Esophagus muscularis mucosa (tissue), 4 donors: ENCODE measurements at regions not wholly inside any gene's neighbourhood (a gene's known extent, or its start where the extent isn't known, plus 50 kb on each side); places are given as distances from the start of the nearest gene placed in this dataset.

Experiments
- CTCF ChIP-seq, 3 experiments: fragments of 200-600 bp in 2 of 3; fragments of 450-650 bp in 1 of 3; sonication (generic) in 2 of 3; IDR thresholded peaks; one replicate each; pipeline ENCODE4 v1.5.1; 2017 to 2019; ENCODE audit warnings: antibody characterized with exemption in 3 of 3, mild to moderate bottlenecking in 2 of 3, moderate library complexity in 1 of 3
- EP300 ChIP-seq: sonication (generic); formaldehyde crosslinking; IDR thresholded peaks from one replicate; pipeline ENCODE4 v1.6.1; 2017; ENCODE audit warnings: antibody characterized with exemption
- POLR2A ChIP-seq: fragments of 450-650 bp; IDR thresholded peaks from one replicate; pipeline ENCODE4 v1.6.1; 2017; ENCODE audit warnings: antibody characterized with exemption, moderate library complexity, mild to moderate bottlenecking, low read depth
- POLR2AphosphoS5 ChIP-seq, 2 donors: sonication (generic); formaldehyde crosslinking; IDR thresholded peaks; one replicate each; pipeline ENCODE4 v1.6.1; 2017; ENCODE audit warnings: antibody characterized with exemption in 2 of 2

DNA sequence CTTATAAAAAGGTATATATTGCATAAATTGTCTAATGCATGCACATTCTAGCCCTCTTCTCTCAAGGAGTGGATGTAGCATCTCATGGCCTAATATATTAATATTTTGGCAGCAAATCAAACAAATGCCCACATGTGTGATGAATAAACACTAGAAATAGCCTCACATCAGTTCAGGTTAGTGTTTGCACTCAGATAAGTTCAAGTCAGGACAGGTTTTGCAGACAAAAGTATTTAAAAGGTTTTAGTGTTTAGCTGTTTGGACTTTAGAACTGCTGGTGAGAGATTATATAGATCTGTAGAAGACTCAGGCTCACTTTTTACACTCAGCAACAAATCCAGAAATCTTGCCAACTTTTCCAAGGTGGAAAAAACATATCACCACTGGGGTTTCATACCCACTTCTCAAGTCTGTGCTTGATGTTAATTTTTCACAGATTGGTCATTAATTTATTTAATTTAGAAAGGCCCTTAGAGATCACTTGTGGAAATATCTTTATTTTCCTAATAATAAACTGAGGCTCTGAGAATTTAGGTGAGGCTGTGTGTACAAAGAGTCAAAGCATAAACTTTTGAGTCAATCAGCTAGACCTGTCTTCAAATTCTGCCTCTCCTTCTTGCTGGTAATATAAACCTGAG, 362.6 kb downstream of the GASK1B start:
- TF ChIP-seq POLR2A: no peak
- TF ChIP-seq POLR2AphosphoS5 (IDR thresholded peaks at IDR 0.05): no peak
- no peak for TF ChIP-seq CTCF (IDR thresholded peaks at IDR 0.05)
- TF ChIP-seq EP300: no peak
